ENCODE measurements at regions not wholly inside any gene's neighbourhood (a gene's known extent, or its start where the extent isn't known, plus 50 kb on each side); places are given as distances from the start of the nearest gene placed in this dataset.

DNA sequence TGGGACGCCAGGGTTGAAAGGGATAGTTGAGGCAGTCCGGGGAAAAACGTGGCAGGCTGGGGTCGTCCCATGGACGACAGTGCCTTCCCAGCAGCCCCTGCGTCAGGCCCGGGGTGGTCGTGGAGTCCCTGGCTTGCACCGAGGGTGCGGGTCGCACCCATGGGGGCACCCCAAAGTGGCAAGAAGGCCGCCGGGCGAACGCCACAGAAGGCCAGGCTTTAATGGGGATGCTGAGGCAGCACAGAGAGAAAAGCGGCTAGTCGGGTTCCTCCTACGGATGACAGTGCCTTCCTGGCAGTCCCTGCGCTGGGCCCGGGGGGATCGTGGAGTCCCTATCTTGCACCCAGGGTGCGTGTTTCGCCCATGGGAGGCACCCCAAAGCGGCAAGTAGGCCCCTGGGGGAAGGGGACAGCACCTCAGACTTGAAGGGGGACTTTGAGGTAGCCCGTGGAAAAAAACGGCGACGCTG is 158.6 kb upstream of the ALG10B start:
- TF ChIP-seq, protein P1, sequence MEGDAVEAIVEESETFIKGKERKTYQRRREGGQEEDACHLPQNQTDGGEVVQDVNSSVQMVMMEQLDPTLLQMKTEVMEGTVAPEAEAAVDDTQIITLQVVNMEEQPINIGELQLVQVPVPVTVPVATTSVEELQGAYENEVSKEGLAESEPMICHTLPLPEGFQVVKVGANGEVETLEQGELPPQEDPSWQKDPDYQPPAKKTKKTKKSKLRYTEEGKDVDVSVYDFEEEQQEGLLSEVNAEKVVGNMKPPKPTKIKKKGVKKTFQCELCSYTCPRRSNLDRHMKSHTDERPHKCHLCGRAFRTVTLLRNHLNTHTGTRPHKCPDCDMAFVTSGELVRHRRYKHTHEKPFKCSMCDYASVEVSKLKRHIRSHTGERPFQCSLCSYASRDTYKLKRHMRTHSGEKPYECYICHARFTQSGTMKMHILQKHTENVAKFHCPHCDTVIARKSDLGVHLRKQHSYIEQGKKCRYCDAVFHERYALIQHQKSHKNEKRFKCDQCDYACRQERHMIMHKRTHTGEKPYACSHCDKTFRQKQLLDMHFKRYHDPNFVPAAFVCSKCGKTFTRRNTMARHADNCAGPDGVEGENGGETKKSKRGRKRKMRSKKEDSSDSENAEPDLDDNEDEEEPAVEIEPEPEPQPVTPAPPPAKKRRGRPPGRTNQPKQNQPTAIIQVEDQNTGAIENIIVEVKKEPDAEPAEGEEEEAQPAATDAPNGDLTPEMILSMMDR (IDR thresholded peaks at IDR 0.05): no peak
- no peak for TF ChIP-seq POLR2A (IDR thresholded peaks at IDR 0.05)
- no peak for TF ChIP-seq POLR2AphosphoS5 (IDR thresholded peaks at IDR 0.05)
- no peak for TF ChIP-seq EP300 (IDR thresholded peaks at IDR 0.05; ENCODE audit: low read depth)

Measured in transverse colon (tissue), 4 donors.